Testis (tissue), 2 donors: ENCODE measurements at regions not wholly inside any gene's neighbourhood (a gene's known extent, or its start where the extent isn't known, plus 50 kb on each side); places are given as distances from the start of the nearest gene placed in this dataset.

ENCODE experiments used
- POLR2A ChIP-seq: fragments of 450-650 bp; IDR thresholded peaks from one replicate; pipeline ENCODE4 v1.6.1; 2017; ENCODE audit warnings: antibody characterized with exemption, mild to moderate bottlenecking, moderate library complexity
- TF ChIP-seq, protein P1 (sequence below), 3 experiments: fragments of 450-650 bp in 2 of 3; fragments of 200-600 bp in 1 of 3; sonication (generic) in 1 of 3; IDR thresholded peaks; one replicate each; pipeline ENCODE4 v1.5.1; 2016 to 2019; ENCODE audit warnings: antibody characterized with exemption in 3 of 3, mild to moderate bottlenecking in 2 of 3, moderate library complexity in 1 of 3

DNA sequence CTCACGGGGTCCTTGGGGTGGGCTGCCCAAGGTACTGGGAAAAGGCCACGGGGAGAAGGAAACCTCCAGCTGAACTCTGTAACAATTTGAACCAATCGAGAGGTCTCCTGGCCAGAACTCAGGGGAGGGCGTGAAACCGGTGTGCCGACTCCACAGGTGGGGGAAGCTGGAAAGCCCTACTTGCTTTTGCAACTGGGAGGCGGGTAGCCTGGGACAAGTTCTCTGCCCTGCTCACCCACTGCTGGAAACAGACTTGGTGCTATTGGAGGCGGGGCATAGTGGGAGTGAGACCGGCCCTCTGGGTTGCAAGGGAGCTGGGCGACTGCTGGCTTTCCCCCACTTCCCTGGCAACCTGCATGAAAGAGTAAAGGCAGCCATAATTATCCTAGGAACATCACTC lies 73.2 kb upstream of the SLIT3 start:
- TF ChIP-seq, protein P1, sequence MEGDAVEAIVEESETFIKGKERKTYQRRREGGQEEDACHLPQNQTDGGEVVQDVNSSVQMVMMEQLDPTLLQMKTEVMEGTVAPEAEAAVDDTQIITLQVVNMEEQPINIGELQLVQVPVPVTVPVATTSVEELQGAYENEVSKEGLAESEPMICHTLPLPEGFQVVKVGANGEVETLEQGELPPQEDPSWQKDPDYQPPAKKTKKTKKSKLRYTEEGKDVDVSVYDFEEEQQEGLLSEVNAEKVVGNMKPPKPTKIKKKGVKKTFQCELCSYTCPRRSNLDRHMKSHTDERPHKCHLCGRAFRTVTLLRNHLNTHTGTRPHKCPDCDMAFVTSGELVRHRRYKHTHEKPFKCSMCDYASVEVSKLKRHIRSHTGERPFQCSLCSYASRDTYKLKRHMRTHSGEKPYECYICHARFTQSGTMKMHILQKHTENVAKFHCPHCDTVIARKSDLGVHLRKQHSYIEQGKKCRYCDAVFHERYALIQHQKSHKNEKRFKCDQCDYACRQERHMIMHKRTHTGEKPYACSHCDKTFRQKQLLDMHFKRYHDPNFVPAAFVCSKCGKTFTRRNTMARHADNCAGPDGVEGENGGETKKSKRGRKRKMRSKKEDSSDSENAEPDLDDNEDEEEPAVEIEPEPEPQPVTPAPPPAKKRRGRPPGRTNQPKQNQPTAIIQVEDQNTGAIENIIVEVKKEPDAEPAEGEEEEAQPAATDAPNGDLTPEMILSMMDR (IDR thresholded peaks at IDR 0.05) = no peak
- no peak for TF ChIP-seq POLR2A
